Parathyroid adenoma (tissue), 2 donors: ENCODE measurements at regions not wholly inside any gene's neighbourhood (a gene's known extent, or its start where the extent isn't known, plus 50 kb on each side); places are given as distances from the start of the nearest gene placed in this dataset.

Experiments
- H2AFZ ChIP-seq: fragments of 300-600 bp; sonication (generic); one replicate; pipeline ENCODE4 v1.7.0; 2017; ENCODE audit warnings: antibody characterized with exemption, mild to moderate bottlenecking
- H3K27ac ChIP-seq: fragments of 300-600 bp; sonication (generic); one replicate; pipeline ENCODE4 v1.7.0; 2017
- H3K27me3 ChIP-seq: fragments of 300-600 bp; sonication (generic); one replicate; pipeline ENCODE4 v1.7.0; 2017; ENCODE audit warnings: low read length; ENCODE audit not compliant: control insufficient read depth, insufficient read depth
- H3K36me3 ChIP-seq: fragments of 300-600 bp; sonication (generic); one replicate; pipeline ENCODE4 v1.7.0; 2017; ENCODE audit warnings: low read length; ENCODE audit not compliant: control insufficient read depth, insufficient read depth
- H3K4me1 ChIP-seq: fragments of 300-600 bp; sonication (generic); one replicate; pipeline ENCODE4 v1.7.0; 2017; ENCODE audit warnings: control low read depth
- H3K4me2 ChIP-seq: fragments of 300-600 bp; sonication (generic); one replicate; pipeline ENCODE4 v1.7.0; 2017; ENCODE audit warnings: low read length
- H3K4me3 ChIP-seq: fragments of 300-600 bp; sonication (generic); one replicate; pipeline ENCODE4 v1.7.0; 2017; ENCODE audit warnings: low read depth, low read length
- H3K79me2 ChIP-seq: fragments of 300-600 bp; sonication (generic); one replicate; pipeline ENCODE4 v1.7.0; 2017; ENCODE audit warnings: control low read depth
- H3K9ac ChIP-seq: fragments of 300-600 bp; sonication (generic); one replicate; pipeline ENCODE4 v1.7.0; 2017; ENCODE audit warnings: mild to moderate bottlenecking
- H3K9me3 ChIP-seq: fragments of 300-600 bp; sonication (generic); one replicate; pipeline ENCODE4 v1.7.0; 2017; ENCODE audit warnings: low read length; ENCODE audit not compliant: control insufficient read depth
- TF ChIP-seq, protein P1 (sequence below): fragments of 300-600 bp; sonication (generic); IDR thresholded peaks from one replicate; pipeline ENCODE4 v1.7.0; 2017; ENCODE audit warnings: antibody characterized with exemption, mild to moderate bottlenecking
- donor health status: primary hyperparathyroidism.

DNA sequence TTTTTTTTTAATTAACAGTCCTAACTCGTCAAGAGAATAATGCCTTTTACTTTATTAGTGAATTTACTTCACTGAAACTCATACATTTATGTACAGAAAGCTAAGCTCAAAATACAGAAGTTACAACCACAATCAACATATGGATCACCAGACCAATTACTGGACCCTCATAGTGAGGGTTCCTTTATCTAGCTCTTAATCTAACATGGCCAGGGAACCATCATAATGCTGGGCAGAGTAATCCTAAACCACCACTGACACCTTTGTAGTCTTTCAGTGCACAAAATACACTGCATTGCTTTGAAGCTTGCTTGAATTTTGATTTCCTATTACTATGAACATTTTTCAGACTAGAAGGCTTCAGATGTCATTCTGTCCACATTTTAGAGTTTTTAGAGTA, 1406.6 kb upstream of the PCDH9 start:
- no peaks in the 10 kb centered on the region for H3K27me3 ChIP-seq
- H3K27ac ChIP-seq, result no peak overlapping the region
- no peaks in the 10 kb centered on the region for H3K36me3 ChIP-seq
- TF ChIP-seq, protein P1, sequence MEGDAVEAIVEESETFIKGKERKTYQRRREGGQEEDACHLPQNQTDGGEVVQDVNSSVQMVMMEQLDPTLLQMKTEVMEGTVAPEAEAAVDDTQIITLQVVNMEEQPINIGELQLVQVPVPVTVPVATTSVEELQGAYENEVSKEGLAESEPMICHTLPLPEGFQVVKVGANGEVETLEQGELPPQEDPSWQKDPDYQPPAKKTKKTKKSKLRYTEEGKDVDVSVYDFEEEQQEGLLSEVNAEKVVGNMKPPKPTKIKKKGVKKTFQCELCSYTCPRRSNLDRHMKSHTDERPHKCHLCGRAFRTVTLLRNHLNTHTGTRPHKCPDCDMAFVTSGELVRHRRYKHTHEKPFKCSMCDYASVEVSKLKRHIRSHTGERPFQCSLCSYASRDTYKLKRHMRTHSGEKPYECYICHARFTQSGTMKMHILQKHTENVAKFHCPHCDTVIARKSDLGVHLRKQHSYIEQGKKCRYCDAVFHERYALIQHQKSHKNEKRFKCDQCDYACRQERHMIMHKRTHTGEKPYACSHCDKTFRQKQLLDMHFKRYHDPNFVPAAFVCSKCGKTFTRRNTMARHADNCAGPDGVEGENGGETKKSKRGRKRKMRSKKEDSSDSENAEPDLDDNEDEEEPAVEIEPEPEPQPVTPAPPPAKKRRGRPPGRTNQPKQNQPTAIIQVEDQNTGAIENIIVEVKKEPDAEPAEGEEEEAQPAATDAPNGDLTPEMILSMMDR, result no peak
- no peak overlapping the region for H2AFZ ChIP-seq
- H3K4me3 ChIP-seq, result no peak overlapping the region
- no peak overlapping the region for H3K4me2 ChIP-seq
- H3K9me3 ChIP-seq, result no peaks in the 10 kb centered on the region
- H3K79me2 ChIP-seq, result no peaks in the 10 kb centered on the region
- H3K4me1 ChIP-seq, result no peaks in the 10 kb centered on the region
- H3K9ac ChIP-seq, result no peak overlapping the region

DNA sequence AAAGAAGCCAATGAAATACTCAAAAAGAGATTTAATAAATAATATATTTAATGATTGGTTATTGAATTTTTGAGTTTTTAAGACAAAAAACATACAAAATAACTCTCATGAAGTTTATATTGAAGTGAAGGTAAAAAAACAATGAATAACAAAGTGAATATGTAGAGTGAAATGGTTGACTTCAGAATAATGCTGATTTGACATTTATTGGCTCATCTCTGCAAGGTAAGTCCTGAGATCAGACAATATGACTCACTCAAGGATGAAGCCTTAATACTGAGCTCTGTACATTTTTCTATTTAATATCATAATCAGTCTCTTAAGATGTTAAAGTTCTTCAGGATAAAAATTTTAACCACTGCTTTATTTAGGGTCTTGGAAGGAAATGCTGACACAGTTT, 1398.9 kb upstream of the PCDH9 start:
- no peaks in the 10 kb centered on the region for H3K4me1 ChIP-seq
- H3K9me3 ChIP-seq, result no peaks in the 10 kb centered on the region
- TF ChIP-seq, protein P1, result no peak
- H3K79me2 ChIP-seq, result no peaks in the 10 kb centered on the region
- no peak overlapping the region for H3K27ac ChIP-seq
- no peaks in the 10 kb centered on the region for H3K36me3 ChIP-seq
- no peak overlapping the region for H3K4me3 ChIP-seq
- H3K9ac ChIP-seq, result no peak overlapping the region
- no peak overlapping the region for H3K4me2 ChIP-seq
- H3K27me3 ChIP-seq, result no peaks in the 10 kb centered on the region
- H2AFZ ChIP-seq, result no peak overlapping the region

GRCh38 chr13:68627379-68627778, 1397.2 kb upstream of the PCDH9 start:
- Histone ChIP-seq H3K27ac (no peak overlapping the region), H3K36me3 (no peaks in the 10 kb centered on the region), H3K9me3 (no peaks in the 10 kb centered on the region), H3K4me3 (no peak overlapping the region), H3K79me2 (no peaks in the 10 kb centered on the region), H3K27me3 (no peaks in the 10 kb centered on the region), H2AFZ (no peak overlapping the region), H3K4me2 (no peak overlapping the region), H3K9ac (no peak overlapping the region), H3K4me1 (no peaks in the 10 kb centered on the region)
- TF ChIP-seq, protein P1, result no peak

DNA sequence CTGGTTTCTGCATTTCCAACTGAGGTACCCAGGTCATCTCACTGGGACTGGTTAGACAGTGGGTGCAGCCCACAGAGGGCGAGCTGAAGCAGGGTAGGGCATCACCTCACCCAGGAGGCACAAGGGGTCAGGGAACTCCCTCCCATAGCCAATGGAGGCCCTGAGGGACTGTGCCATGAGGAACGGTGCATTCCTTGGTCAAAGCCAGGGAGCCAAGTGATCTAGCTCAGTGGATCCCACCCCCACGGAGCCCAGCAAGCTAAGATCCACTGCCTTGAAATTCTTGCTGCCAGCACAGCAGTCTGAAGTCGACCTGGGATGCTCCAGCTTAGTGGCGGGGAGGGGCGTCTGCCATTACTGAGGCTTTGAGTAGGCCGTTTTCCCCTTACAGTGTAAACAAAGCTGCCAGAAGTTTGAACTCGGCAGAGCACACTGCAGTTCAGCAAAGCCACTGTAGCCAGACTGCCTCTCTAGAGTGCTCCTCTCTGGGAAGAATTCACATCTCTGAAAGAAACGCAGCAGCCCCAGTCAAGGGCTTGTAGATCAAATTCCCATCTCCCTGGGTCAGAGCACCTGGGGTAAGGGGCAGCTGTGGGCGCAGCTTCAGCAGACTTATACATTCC, 1386.6 kb upstream of the PCDH9 start:
- Histone ChIP-seq H3K36me3 (no peaks in the 10 kb centered on the region), H3K4me2 (no peak overlapping the region), H3K4me3 (no peak overlapping the region), H3K9me3 (no peaks in the 10 kb centered on the region), H3K27ac (no peak overlapping the region), H3K27me3 (no peaks in the 10 kb centered on the region), H3K79me2 (no peaks in the 10 kb centered on the region), H3K4me1 (no peaks in the 10 kb centered on the region), H2AFZ (no peak overlapping the region), H3K9ac (no peak overlapping the region)
- TF ChIP-seq, protein P1, result no peak

- H3K9ac ChIP-seq, result no peak overlapping the region
- no peaks in the 10 kb centered on the region for H3K79me2 ChIP-seq
- no peak overlapping the region for H3K4me2 ChIP-seq
- H3K27ac ChIP-seq, result no peak overlapping the region
- no peak overlapping the region for H2AFZ ChIP-seq
- H3K27me3 ChIP-seq, result no peaks in the 10 kb centered on the region
- H3K4me1 ChIP-seq, result no peaks in the 10 kb centered on the region
- no peak overlapping the region for H3K4me3 ChIP-seq
- TF ChIP-seq, protein P1, result no peak
- H3K36me3 ChIP-seq, result no peaks in the 10 kb centered on the region
- H3K9me3 ChIP-seq, result no peaks in the 10 kb centered on the region
Observed at GRCh38 chr13:68609661-68610060, 1379.5 kb upstream of the PCDH9 start.
